ENCODE measurements at regions not wholly inside any gene's neighbourhood (a gene's known extent, or its start where the extent isn't known, plus 50 kb on each side); places are given as distances from the start of the nearest gene placed in this dataset.

- no peak for ATAC-seq
- Histone ChIP-seq H2AFZ (ENCODE audit: low read depth, low read length, poor library complexity, severe bottlenecking) (no peak overlapping the region), H4K20me1 (ENCODE audit: insufficient read depth) (no peaks in the 10 kb centered on the region), H3K9me3 (ENCODE audit: control insufficient read depth in 1 of 2, insufficient read depth in 1 of 2, low read depth in 1 of 2, low read length in 2 of 2) (no peaks in the 10 kb centered on the region; a peak in 2 of 4 replicates), H3K79me2 (ENCODE audit: insufficient read depth, low read length) (no peaks in the 10 kb centered on the region), H3K36me3 (ENCODE audit: control insufficient read depth in 1 of 2, insufficient read depth in 2 of 2, low read length in 2 of 2) (no peaks in the 10 kb centered on the region), H3K27me3 (ENCODE audit: insufficient read depth, low read length) (no peaks in the 10 kb centered on the region), H3K4me1 (ENCODE audit: control insufficient read depth in 1 of 2, insufficient read depth in 2 of 2, low read length in 2 of 2) (no peaks in the 10 kb centered on the region), H3K9ac (ENCODE audit: low read length) (no peak overlapping the region), H3K4me3 (replicated peaks in 1 of 2; ENCODE audit: low read depth in 1 of 2, low read length in 2 of 2) (no peak overlapping the region), H3K9me2 (ENCODE audit: insufficient read depth) (no peaks in the 10 kb centered on the region), H3K27ac (ENCODE audit: low read depth, low read length) (no peak overlapping the region), H3K4me2 (ENCODE audit: low read length) (no peak overlapping the region)
- RAD21 ChIA-PET (ENCODE audit: low non-redundant PET in 1 of 2, low total read pairs in 2 of 2, uncharacterized antibody in 2 of 2, unreplicated experiment in 2 of 2), result no interaction called here
- POLR2A ChIA-PET, result no interaction called here
- TF ChIP-seq EGR1 (IDR thresholded peaks at IDR 0.05; ENCODE audit: low read depth), result no peak
- CTCF ChIA-PET, result no interaction called here
- BruUV-seq (replicated peaks), result no TSS peak
- DNase-seq (ENCODE audit: low read depth, low spot score), result no peak
- intact Hi-C loops (cut with micrococcal nuclease), result no loop called here
Measured at GRCh38 chr14:79986251-79986650, 225.1 kb downstream of the DIO2 start.

- H3K9ac ChIP-seq (ENCODE audit: low read length), result no peak overlapping the region
- ChIA-PET RAD21 (ENCODE audit: low non-redundant PET in 1 of 2, low total read pairs in 2 of 2, uncharacterized antibody in 2 of 2, unreplicated experiment in 2 of 2) (no interaction called here), POLR2A (no interaction called here), CTCF (no interaction called here)
- no peaks in the 10 kb centered on the region for H3K9me2 ChIP-seq (ENCODE audit: insufficient read depth)
- H2AFZ ChIP-seq (ENCODE audit: low read depth, low read length, poor library complexity, severe bottlenecking), result no peak overlapping the region
- H3K27me3 ChIP-seq (ENCODE audit: insufficient read depth, low read length), result no peaks in the 10 kb centered on the region
- no peaks in the 10 kb centered on the region for H3K79me2 ChIP-seq (ENCODE audit: insufficient read depth, low read length)
- intact Hi-C loops (cut with micrococcal nuclease), result no loop called here
- no peak overlapping the region for H3K4me3 ChIP-seq (replicated peaks in 1 of 2; ENCODE audit: low read depth in 1 of 2, low read length in 2 of 2)
- TF ChIP-seq CTCF (IDR thresholded peaks at IDR 0.05 in 2 of 3, conservative IDR thresholded peaks at IDR 0.05 in 1 of 3; ENCODE audit: borderline replicate concordance in 1 of 3, insufficient read depth in 1 of 3, low read depth in 2 of 3, low read length in 2 of 3), result no peak
- BruUV-seq (replicated peaks), result no TSS peak
- peaks cover 3 to 19% of the 10 kb centered on the region in 2 experiments; a peak in 2 of 4 replicates for H3K9me3 ChIP-seq (ENCODE audit: control insufficient read depth in 1 of 2, insufficient read depth in 1 of 2, low read depth in 1 of 2, low read length in 2 of 2)
- no peaks in the 10 kb centered on the region for H4K20me1 ChIP-seq (ENCODE audit: insufficient read depth)
- DNase-seq (ENCODE audit: low read depth, low spot score), result no peak
- no peaks in the 10 kb centered on the region for H3K4me1 ChIP-seq (ENCODE audit: control insufficient read depth in 1 of 2, insufficient read depth in 2 of 2, low read length in 2 of 2)
- H3K27ac ChIP-seq (ENCODE audit: low read depth, low read length), result no peak overlapping the region
- H3K4me2 ChIP-seq (ENCODE audit: low read length), result no peak overlapping the region
- ATAC-seq, result no peak
- no peaks in the 10 kb centered on the region for H3K36me3 ChIP-seq (ENCODE audit: control insufficient read depth in 1 of 2, insufficient read depth in 2 of 2, low read length in 2 of 2)
Measured at GRCh38 chr14:79972230-79972629, 239.1 kb downstream of the DIO2 start.

Data from HCT116 (cell line).